Muscle layer of duodenum (tissue), 2 donors: ENCODE measurements at regions not wholly inside any gene's neighbourhood (a gene's known extent, or its start where the extent isn't known, plus 50 kb on each side); places are given as distances from the start of the nearest gene placed in this dataset.

ENCODE experiments used
- H3K27ac ChIP-seq: one replicate; pipeline ENCODE4 v1.7.0; 2013; ENCODE audit warnings: mild to moderate bottlenecking, low read length
- H3K27me3 ChIP-seq: one replicate; pipeline ENCODE4 v1.7.0; 2013; ENCODE audit warnings: low read depth, mild to moderate bottlenecking, control low read depth, low read length
- H3K36me3 ChIP-seq, 2 donors: one replicate each; pipeline ENCODE4 v1.7.0; 2013; ENCODE audit warnings: low read length in 2 of 2, control low read depth in 1 of 2, mild to moderate bottlenecking in 1 of 2; ENCODE audit not compliant: insufficient read depth in 2 of 2, control insufficient read depth in 1 of 2
- H3K4me1 ChIP-seq, 2 donors: one replicate each; pipeline ENCODE4 v1.7.0; 2013; ENCODE audit warnings: low read length in 2 of 2, mild to moderate bottlenecking in 2 of 2, control low read depth in 1 of 2, moderate library complexity in 1 of 2; ENCODE audit not compliant: insufficient read depth in 2 of 2, control insufficient read depth in 1 of 2
- H3K4me3 ChIP-seq, 2 donors: one replicate each; pipeline ENCODE4 v1.7.0; 2013; ENCODE audit warnings: low read length in 2 of 2, low read depth in 1 of 2, mild to moderate bottlenecking in 1 of 2
- H3K9me3 ChIP-seq, 2 donors: one replicate each; pipeline ENCODE4 v1.7.0; 2013; ENCODE audit warnings: low read length in 2 of 2, control low read depth in 1 of 2, mild to moderate bottlenecking in 1 of 2; ENCODE audit not compliant: control insufficient read depth in 1 of 2
- donor health status: healthy.

- Histone ChIP-seq H3K4me3 (no peak overlapping the region), H3K36me3 (no peaks in the 10 kb centered on the region), H3K27ac (no peak overlapping the region), H3K4me1 (peaks cover 0 to 4% of the 10 kb centered on the region in 2 donors), H3K9me3 (no peaks in the 10 kb centered on the region), H3K27me3 (no peaks in the 10 kb centered on the region)
These were observed 197.5 kb downstream of the IRS1 start for GRCh38 chr2:226601881-226602662.

GRCh38 chr2:226600802-226601201, 198.8 kb downstream of the IRS1 start:
- Histone ChIP-seq H3K27me3 (no peaks in the 10 kb centered on the region), H3K4me1 (peaks cover 0 to 4% of the 10 kb centered on the region in 2 donors), H3K4me3 (no peak overlapping the region), H3K27ac (no peak overlapping the region), H3K36me3 (no peaks in the 10 kb centered on the region), H3K9me3 (no peaks in the 10 kb centered on the region)

GRCh38 chr2:226600184-226600583, 199.4 kb downstream of the IRS1 start:
- Histone ChIP-seq H3K4me3 (no peak overlapping the region), H3K9me3 (no peaks in the 10 kb centered on the region), H3K4me1 (peaks cover 0 to 4% of the 10 kb centered on the region in 2 donors), H3K36me3 (no peaks in the 10 kb centered on the region), H3K27ac (no peak overlapping the region), H3K27me3 (no peaks in the 10 kb centered on the region)

GRCh38 chr2:226589043-226589442, 210.6 kb downstream of the IRS1 start:
- peaks cover 0 to 9% of the 10 kb centered on the region in 2 donors for H3K9me3 ChIP-seq
- H3K4me3 ChIP-seq: no peak overlapping the region
- H3K27me3 ChIP-seq: no peaks in the 10 kb centered on the region
- no peaks in the 10 kb centered on the region for H3K36me3 ChIP-seq
- H3K27ac ChIP-seq: no peak overlapping the region
- H3K4me1 ChIP-seq: no peaks in the 10 kb centered on the region

- H3K27ac ChIP-seq: no peak overlapping the region
- no peaks in the 10 kb centered on the region for H3K27me3 ChIP-seq
- no peaks in the 10 kb centered on the region for H3K36me3 ChIP-seq
- H3K4me3 ChIP-seq: no peak overlapping the region
- H3K9me3 ChIP-seq: peaks cover 0 to 9% of the 10 kb centered on the region in 2 donors
- H3K4me1 ChIP-seq: no peaks in the 10 kb centered on the region
These were observed 214.5 kb downstream of the IRS1 start for GRCh38 chr2:226585130-226585561.

- Histone ChIP-seq H3K27me3 (no peaks in the 10 kb centered on the region), H3K4me3 (no peak overlapping the region), H3K27ac (peak overlapping the region; percentile 21), H3K36me3 (no peaks in the 10 kb centered on the region), H3K9me3 (peaks cover 0 to 8% of the 10 kb centered on the region in 2 donors), H3K4me1 (no peaks in the 10 kb centered on the region)
These were observed 215.0 kb downstream of the IRS1 start for GRCh38 chr2:226584518-226585055.

- H3K36me3 ChIP-seq: no peaks in the 10 kb centered on the region
- no peaks in the 10 kb centered on the region for H3K27me3 ChIP-seq
- H3K4me1 ChIP-seq: no peaks in the 10 kb centered on the region
- H3K4me3 ChIP-seq: no peak overlapping the region
- H3K27ac ChIP-seq: peak overlapping the region; percentile 21
- no peaks in the 10 kb centered on the region for H3K9me3 ChIP-seq
These were observed 215.9 kb downstream of the IRS1 start for GRCh38 chr2:226583715-226584114.

- H3K27ac ChIP-seq: no peak overlapping the region
- H3K27me3 ChIP-seq: no peaks in the 10 kb centered on the region
- H3K4me1 ChIP-seq: no peaks in the 10 kb centered on the region
- H3K4me3 ChIP-seq: no peak overlapping the region
- H3K9me3 ChIP-seq: no peaks in the 10 kb centered on the region
- H3K36me3 ChIP-seq: no peaks in the 10 kb centered on the region
These were observed 218.0 kb downstream of the IRS1 start for GRCh38 chr2:226581661-226582060.

- no peak overlapping the region for H3K4me3 ChIP-seq
- no peaks in the 10 kb centered on the region for H3K27me3 ChIP-seq
- no peaks in the 10 kb centered on the region for H3K4me1 ChIP-seq
- no peak overlapping the region for H3K27ac ChIP-seq
- no peaks in the 10 kb centered on the region for H3K9me3 ChIP-seq
- no peaks in the 10 kb centered on the region for H3K36me3 ChIP-seq
These were observed 218.6 kb downstream of the IRS1 start for GRCh38 chr2:226581004-226581403.

- no peaks in the 10 kb centered on the region for H3K4me1 ChIP-seq
- H3K27ac ChIP-seq: no peak overlapping the region
- H3K9me3 ChIP-seq: no peaks in the 10 kb centered on the region
- no peaks in the 10 kb centered on the region for H3K36me3 ChIP-seq
- no peaks in the 10 kb centered on the region for H3K27me3 ChIP-seq
- H3K4me3 ChIP-seq: no peak overlapping the region
These were observed 219.2 kb downstream of the IRS1 start for GRCh38 chr2:226580403-226580802.

- no peaks in the 10 kb centered on the region for H3K4me1 ChIP-seq
- H3K27ac ChIP-seq: no peak overlapping the region
- H3K4me3 ChIP-seq: no peak overlapping the region
- no peaks in the 10 kb centered on the region for H3K9me3 ChIP-seq
- no peaks in the 10 kb centered on the region for H3K27me3 ChIP-seq
- H3K36me3 ChIP-seq: no peaks in the 10 kb centered on the region
These were observed 220.1 kb downstream of the IRS1 start for GRCh38 chr2:226579519-226579918.

GRCh38 chr2:226578879-226579278, 220.7 kb downstream of the IRS1 start:
- H3K27me3 ChIP-seq: no peaks in the 10 kb centered on the region
- H3K36me3 ChIP-seq: no peaks in the 10 kb centered on the region
- H3K4me3 ChIP-seq: no peak overlapping the region
- H3K9me3 ChIP-seq: no peaks in the 10 kb centered on the region
- no peak overlapping the region for H3K27ac ChIP-seq
- H3K4me1 ChIP-seq: no peaks in the 10 kb centered on the region
